ENCODE measurements at regions not wholly inside any gene's neighbourhood (a gene's known extent, or its start where the extent isn't known, plus 50 kb on each side); places are given as distances from the start of the nearest gene placed in this dataset.

- Mint-ChIP-seq H3K9me3 (no peaks in the 10 kb centered on the region), H3K27ac (no peak overlapping the region), H3K4me3 (no peak overlapping the region), H3K27me3 (no peaks in the 10 kb centered on the region), H3K4me1 (ENCODE audit: unreplicated experiment) (no peaks in the 10 kb centered on the region), H3K36me3 (no peaks in the 10 kb centered on the region)
- DNase-seq (ENCODE audit: extremely low spot score, unreplicated experiment): no peak
- TF ChIP-seq CTCF (conservative IDR thresholded peaks at IDR 0.05): no peak
These were observed 386.8 kb upstream of the TSHZ2 start for GRCh38 chr20:52585333-52585732.

DNA sequence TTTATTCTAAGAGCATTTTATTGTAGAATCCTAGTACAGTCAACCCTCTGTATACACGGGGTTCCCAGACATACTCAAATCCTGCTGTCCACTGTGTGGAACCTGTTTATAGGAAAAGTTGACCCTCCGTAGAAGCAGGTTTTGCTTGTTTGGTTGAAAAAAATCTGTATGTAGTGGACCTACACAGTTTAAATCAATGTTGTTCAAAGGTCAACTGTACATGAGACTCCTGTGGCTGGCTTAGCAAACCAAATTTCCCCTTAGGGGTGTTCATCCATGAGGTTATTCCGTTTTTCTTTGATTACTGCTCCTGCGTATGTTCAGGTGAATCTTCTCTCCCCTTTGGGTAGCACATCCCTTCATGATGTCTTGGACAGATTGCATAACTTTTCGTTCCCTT lies 387.0 kb upstream of the ZFP64 start:
- no peak for TF ChIP-seq CTCF (conservative IDR thresholded peaks at IDR 0.05)
- no peaks in the 10 kb centered on the region for H3K4me1 Mint-ChIP-seq (ENCODE audit: unreplicated experiment)
- H3K4me3 Mint-ChIP-seq: no peak overlapping the region
- DNase-seq (ENCODE audit: extremely low spot score, unreplicated experiment): no peak
- no peaks in the 10 kb centered on the region for H3K27me3 Mint-ChIP-seq
- H3K27ac Mint-ChIP-seq: no peak overlapping the region
- no peaks in the 10 kb centered on the region for H3K36me3 Mint-ChIP-seq
- H3K9me3 Mint-ChIP-seq: peaks cover 5% of the 10 kb centered on the region

DNA sequence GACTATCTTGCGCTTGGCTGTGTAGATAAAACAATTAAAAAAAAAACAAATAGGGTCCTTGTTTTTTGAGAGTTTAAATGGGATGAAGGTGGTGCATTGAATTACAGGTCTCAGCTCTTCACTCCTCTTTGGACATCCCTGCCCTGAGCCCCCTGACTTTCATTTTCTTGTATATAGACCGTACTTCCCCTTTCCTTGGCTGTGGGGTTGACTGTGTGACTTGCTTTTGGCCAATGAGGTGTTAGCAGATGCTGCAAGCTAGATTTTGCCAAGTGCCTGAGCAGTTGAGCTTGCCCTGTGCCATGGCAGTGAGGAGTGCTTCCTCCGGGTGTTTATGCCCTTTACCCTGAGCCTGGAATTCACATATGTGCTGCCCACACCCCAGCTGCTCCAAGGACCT lies 386.1 kb upstream of the ZFP64 start:
- no peaks in the 10 kb centered on the region for H3K36me3 Mint-ChIP-seq
- no peak overlapping the region for H3K27ac Mint-ChIP-seq
- H3K4me3 Mint-ChIP-seq: no peak overlapping the region
- H3K27me3 Mint-ChIP-seq: no peaks in the 10 kb centered on the region
- no peaks in the 10 kb centered on the region for H3K4me1 Mint-ChIP-seq (ENCODE audit: unreplicated experiment)
- no peak for DNase-seq (ENCODE audit: extremely low spot score, unreplicated experiment)
- peaks cover 5% of the 10 kb centered on the region for H3K9me3 Mint-ChIP-seq
- no peak for TF ChIP-seq CTCF (conservative IDR thresholded peaks at IDR 0.05)

GRCh38 chr20:52572687-52573086 lies 381.1 kb upstream of the ZFP64 start:
- no peak overlapping the region for H3K27ac Mint-ChIP-seq
- no peak overlapping the region for H3K4me3 Mint-ChIP-seq
- DNase-seq (ENCODE audit: extremely low spot score, unreplicated experiment): no peak
- H3K27me3 Mint-ChIP-seq: peaks cover 4% of the 10 kb centered on the region
- TF ChIP-seq CTCF (conservative IDR thresholded peaks at IDR 0.05): no peak
- H3K4me1 Mint-ChIP-seq (ENCODE audit: unreplicated experiment): peaks cover 7% of the 10 kb centered on the region
- peaks cover 5% of the 10 kb centered on the region for H3K9me3 Mint-ChIP-seq
- no peaks in the 10 kb centered on the region for H3K36me3 Mint-ChIP-seq

- DNase-seq (ENCODE audit: extremely low spot score, unreplicated experiment): no peak
- Mint-ChIP-seq H3K4me1 (ENCODE audit: unreplicated experiment) (peaks cover 9% of the 10 kb centered on the region), H3K4me3 (no peak overlapping the region), H3K27me3 (peaks cover 4% of the 10 kb centered on the region), H3K36me3 (no peaks in the 10 kb centered on the region), H3K9me3 (no peaks in the 10 kb centered on the region), H3K27ac (no peak overlapping the region)
- no peak for TF ChIP-seq CTCF (conservative IDR thresholded peaks at IDR 0.05)
These were observed 377.6 kb upstream of the ZFP64 start for GRCh38 chr20:52569201-52569600.

DNA sequence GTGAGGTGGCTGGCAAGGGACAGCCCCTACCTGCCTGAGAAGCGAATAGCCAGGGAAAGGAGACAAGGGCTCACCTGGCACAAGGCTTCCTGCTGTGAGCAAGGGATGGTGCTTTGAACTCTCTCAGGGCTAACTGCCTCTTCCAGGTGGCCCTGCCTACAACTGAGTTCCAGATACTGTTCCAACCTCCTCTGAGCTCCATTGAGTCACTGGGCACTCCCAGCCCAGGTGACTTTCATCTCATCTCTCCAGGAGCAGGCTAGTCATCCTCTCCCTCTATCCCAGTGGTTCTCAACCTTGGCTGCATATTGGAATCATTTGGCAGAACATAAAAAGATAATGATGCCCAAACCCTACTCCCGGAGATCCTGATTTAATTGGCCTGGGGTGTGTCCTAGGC lies 374.0 kb upstream of the ZFP64 start:
- Mint-ChIP-seq H3K36me3 (no peaks in the 10 kb centered on the region), H3K27me3 (peaks cover 4% of the 10 kb centered on the region), H3K27ac (no peak overlapping the region), H3K4me1 (ENCODE audit: unreplicated experiment) (peaks cover 9% of the 10 kb centered on the region), H3K9me3 (no peaks in the 10 kb centered on the region), H3K4me3 (no peak overlapping the region)
- TF ChIP-seq CTCF (conservative IDR thresholded peaks at IDR 0.05): no peak
- no peak for DNase-seq (ENCODE audit: extremely low spot score, unreplicated experiment)

All from type B pancreatic cell (in vitro differentiated cells).